Ovary (tissue), 7 donors: ENCODE measurements at regions not wholly inside any gene's neighbourhood (a gene's known extent, or its start where the extent isn't known, plus 50 kb on each side); places are given as distances from the start of the nearest gene placed in this dataset.

Experiments
- DNase-seq, 5 donors: peaks; one replicate each; pipeline ENCODE4 v3.0.0-alpha.2; 2019 to 2020
- H3K27ac ChIP-seq, 2 donors: fragments of 200-600 bp; one replicate each; pipeline versions ENCODE4 v1.5.1 to v1.8.0; 2019 to 2022
- H3K27me3 ChIP-seq: fragments of 200-600 bp; one replicate; pipeline ENCODE4 v1.8.0; 2022
- H3K36me3 ChIP-seq: fragments of 200-600 bp; sonication (generic); one replicate; pipeline ENCODE4 v1.5.1; 2019
- H3K4me1 ChIP-seq: one replicate; pipeline ENCODE4 v1.8.1; 2013; ENCODE audit warnings: mild to moderate bottlenecking, moderate library complexity; ENCODE audit not compliant: insufficient read depth
- H3K4me3 ChIP-seq: fragments of 200-600 bp; sonication (generic); one replicate; pipeline ENCODE4 v1.5.1; 2017
- H3K9me3 ChIP-seq, 2 donors: fragments of 200-600 bp in 1 of 2; sonication (generic) in 1 of 2; one replicate each; pipeline versions ENCODE4 v1.5.1 to v1.8.1; 2013 to 2019; ENCODE audit warnings: mild to moderate bottlenecking in 1 of 2, moderate library complexity in 1 of 2
- EP300 ChIP-seq: sonication (generic); formaldehyde crosslinking; IDR thresholded peaks from one replicate; pipeline ENCODE4 v1.6.1; 2017; ENCODE audit warnings: antibody characterized with exemption
- POLR2A ChIP-seq: fragments of 450-650 bp; IDR thresholded peaks from one replicate; pipeline ENCODE4 v1.6.1; 2017; ENCODE audit warnings: antibody characterized with exemption, mild to moderate bottlenecking, moderate library complexity
- WGBS, 3 donors: extraction: QIAGEN DNeasy Blood & Tissue Kit in 1 of 3; methylation state at CpG; one replicate each; pipeline versions ENCODE4 v1.1.5 to v1.1.7; 2013 to 2017; 5-methylcytosine and 5-hydroxymethylcytosine counted together
- intact Hi-C, 4 donors: fragments of 100-400 bp; cut with DNase I; formaldehyde crosslinking; loops; one replicate each; pipeline versions ENCODE4 v1.11.0 to v1.15.1; 2022 to 2023
- TF ChIP-seq, protein P1 (sequence below), 3 donors: fragments of 450-650 bp in 2 of 3; fragments of 200-600 bp in 1 of 3; IDR thresholded peaks; one replicate each; pipeline versions ENCODE4 v1.5.1 to v1.8.0; 2016 to 2022; ENCODE audit warnings: antibody characterized with exemption in 3 of 3, mild to moderate bottlenecking in 1 of 3
- donor health status: DM: no; HTN: no; CAD: no; lungs with moderate emphysema.
- donor health status: DM: no; HTN: no; CAD: no.
- donor health status: Bipolar disorder and iron deficiency.
- donor health status: DM: no; HTN: no; CAD: no.
- donor health status: DM: yes; HTN: yes; CAD: no.

DNA sequence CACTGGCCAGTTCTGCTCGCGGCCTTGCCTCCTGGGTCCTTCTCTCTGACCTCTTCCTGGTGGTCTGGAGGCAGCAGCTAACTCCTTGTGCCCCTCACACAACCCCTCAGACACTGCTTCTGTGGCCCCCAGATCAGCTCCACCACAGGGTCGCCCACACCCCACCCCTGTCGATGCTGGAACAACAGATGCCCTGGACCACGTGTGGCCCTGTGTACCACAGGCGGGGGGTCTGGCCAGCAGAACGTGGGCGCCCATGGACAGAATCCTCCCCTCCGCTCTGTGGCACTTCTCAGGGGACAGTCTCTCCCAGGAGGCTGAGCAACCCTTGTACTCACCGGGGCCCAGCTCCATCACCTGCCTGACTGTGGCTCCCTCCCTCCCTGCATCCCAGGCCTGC, 245.6 kb downstream of the NDUFA10 start:
- TF ChIP-seq POLR2A (no peak), EP300 (no peak)
- TF ChIP-seq, protein P1, sequence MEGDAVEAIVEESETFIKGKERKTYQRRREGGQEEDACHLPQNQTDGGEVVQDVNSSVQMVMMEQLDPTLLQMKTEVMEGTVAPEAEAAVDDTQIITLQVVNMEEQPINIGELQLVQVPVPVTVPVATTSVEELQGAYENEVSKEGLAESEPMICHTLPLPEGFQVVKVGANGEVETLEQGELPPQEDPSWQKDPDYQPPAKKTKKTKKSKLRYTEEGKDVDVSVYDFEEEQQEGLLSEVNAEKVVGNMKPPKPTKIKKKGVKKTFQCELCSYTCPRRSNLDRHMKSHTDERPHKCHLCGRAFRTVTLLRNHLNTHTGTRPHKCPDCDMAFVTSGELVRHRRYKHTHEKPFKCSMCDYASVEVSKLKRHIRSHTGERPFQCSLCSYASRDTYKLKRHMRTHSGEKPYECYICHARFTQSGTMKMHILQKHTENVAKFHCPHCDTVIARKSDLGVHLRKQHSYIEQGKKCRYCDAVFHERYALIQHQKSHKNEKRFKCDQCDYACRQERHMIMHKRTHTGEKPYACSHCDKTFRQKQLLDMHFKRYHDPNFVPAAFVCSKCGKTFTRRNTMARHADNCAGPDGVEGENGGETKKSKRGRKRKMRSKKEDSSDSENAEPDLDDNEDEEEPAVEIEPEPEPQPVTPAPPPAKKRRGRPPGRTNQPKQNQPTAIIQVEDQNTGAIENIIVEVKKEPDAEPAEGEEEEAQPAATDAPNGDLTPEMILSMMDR (IDR thresholded peaks at IDR 0.05) = no peak
- Histone ChIP-seq H3K4me1 (no peaks in the 10 kb centered on the region), H3K27me3 (no peaks in the 10 kb centered on the region), H3K36me3 (no peaks in the 10 kb centered on the region), H3K9me3 (no peaks in the 10 kb centered on the region), H3K27ac (no peak overlapping the region), H3K4me3 (no peak overlapping the region)
- 89 to 91% (median 90%) methylated on average over 9 to 10 of the region's 10 CpGs for WGBS, 3 donors
- DNase-seq = peak in 2 of 5 donors; percentile 2 to 3
- intact Hi-C loops = no loop called here

DNA sequence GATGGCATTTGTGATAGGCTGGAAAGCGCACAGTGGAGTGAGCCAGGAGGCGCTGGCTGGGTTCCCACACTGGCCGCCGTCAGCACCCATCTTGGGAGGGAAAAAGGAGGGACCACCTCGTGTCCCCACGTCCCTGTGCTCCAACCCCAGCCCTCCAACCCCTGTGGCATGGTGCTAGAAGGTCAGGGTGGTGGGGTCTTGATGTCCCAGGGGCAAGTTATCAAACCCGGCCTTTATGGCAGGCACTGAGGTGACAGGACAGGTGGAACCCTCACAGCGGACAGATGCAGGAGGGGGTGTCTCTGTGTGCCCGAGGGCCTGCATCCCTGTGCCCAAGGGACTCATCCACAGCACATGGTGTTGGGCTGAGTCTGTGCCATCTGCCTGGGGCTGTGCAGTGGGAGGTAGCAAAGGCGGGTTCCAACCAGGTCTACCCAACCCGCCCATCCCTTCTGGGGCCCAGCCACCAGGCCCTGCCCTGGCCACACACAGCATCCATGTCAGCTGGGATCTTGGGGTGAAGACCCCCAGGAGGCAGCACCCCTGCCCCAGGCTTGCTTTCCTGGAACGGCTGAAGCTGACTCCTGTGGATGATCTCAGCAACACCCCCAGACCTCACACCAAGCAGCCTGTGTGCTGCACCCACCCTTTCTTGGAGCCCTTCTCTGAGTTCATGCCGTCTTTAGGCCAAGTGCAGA, 246.1 kb downstream of the NDUFA10 start:
- Histone ChIP-seq H3K4me3 (no peak overlapping the region), H3K36me3 (no peaks in the 10 kb centered on the region), H3K9me3 (no peaks in the 10 kb centered on the region), H3K27me3 (no peaks in the 10 kb centered on the region), H3K27ac (no peak overlapping the region), H3K4me1 (no peaks in the 10 kb centered on the region)
- DNase-seq = peak in 1 of 5 donors; percentile 4
- TF ChIP-seq, protein P1 (IDR thresholded peaks at IDR 0.05) = no peak
- TF ChIP-seq EP300 = no peak
- no peak for TF ChIP-seq POLR2A
- 85 to 90% (median 87%) methylated on average over 13 of the region's 13 CpGs for WGBS, 3 donors
- intact Hi-C loops = no loop called here

DNA sequence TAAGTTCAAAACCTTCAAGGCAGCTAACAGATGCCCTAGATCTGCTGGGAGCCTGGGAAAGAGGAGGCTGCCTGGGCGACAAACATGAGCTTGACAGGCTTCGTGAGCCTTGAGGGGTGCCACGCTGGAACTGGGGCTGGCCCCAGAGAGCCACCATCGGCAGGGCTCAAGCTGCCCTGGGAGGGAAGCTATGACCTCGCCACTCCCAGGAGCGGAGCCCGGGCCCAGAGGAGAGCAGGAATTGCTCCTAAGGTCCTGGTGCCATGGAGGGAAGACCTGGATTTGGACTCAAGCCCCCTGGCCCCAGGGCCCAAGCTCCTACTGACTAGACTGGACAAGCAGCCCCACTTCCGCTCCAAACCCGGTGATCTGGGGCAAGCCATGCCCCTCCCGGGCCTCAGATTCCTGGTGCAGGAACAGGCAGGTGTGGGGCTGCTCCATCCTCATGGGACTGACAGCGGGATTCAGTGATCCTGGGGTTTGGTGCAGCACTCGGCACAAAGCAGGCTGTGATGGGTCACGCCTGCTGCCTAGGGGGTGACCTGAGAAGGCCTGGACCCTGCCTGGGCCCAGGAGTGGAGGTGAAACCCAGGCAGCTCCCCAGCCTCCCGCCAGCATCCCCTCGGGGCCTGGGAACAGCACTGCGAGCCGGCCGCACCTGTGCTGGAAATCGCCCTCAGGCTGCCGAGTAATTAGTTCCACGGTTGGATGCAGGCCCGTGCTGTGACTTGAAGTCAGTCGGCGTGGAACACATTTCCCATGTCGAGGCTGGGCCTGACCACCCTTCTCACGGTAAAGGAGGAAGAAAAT, 246.9 kb downstream of the NDUFA10 start:
- Histone ChIP-seq H3K36me3 (no peaks in the 10 kb centered on the region), H3K27ac (no peak overlapping the region), H3K9me3 (no peaks in the 10 kb centered on the region), H3K27me3 (no peaks in the 10 kb centered on the region), H3K4me1 (no peaks in the 10 kb centered on the region), H3K4me3 (no peak overlapping the region)
- intact Hi-C loops = no loop called here
- TF ChIP-seq EP300 (no peak), POLR2A (no peak)
- TF ChIP-seq, protein P1 (IDR thresholded peaks at IDR 0.05) = no peak
- peak in 1 of 5 donors; percentile 6 for DNase-seq
- WGBS, 3 donors = 92 to 94% (median 93%) methylated on average over 23 to 26 of the region's 26 CpGs

DNA sequence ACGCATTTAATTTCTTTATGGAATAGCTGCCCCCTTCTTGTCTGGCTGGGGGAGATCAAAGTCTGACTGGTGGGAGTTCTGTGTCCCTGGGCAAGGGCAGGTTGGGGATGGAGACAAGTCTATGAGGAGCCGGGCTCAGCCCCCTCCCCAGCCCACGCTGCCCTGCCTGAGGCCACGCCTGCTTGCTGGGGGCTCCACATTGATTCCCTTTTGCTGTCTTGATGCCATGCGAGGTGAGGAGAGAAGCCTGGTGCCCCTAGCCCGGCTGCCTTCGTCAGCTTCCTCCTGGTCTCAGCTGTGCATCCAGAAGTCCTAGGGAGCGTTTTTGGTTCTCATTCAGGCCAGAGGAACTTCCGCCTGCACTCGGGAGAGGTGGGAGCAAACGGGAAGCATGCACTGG, 247.9 kb downstream of the NDUFA10 start:
- TF ChIP-seq POLR2A (no peak), EP300 (no peak)
- TF ChIP-seq, protein P1 (IDR thresholded peaks at IDR 0.05) = no peak
- Histone ChIP-seq H3K36me3 (no peaks in the 10 kb centered on the region), H3K4me3 (no peak overlapping the region), H3K9me3 (no peaks in the 10 kb centered on the region), H3K4me1 (no peaks in the 10 kb centered on the region), H3K27me3 (no peaks in the 10 kb centered on the region), H3K27ac (no peak overlapping the region)
- 75 to 89% (median 80%) methylated on average over 11 of the region's 11 CpGs for WGBS, 3 donors
- intact Hi-C loops = no loop called here
- DNase-seq = peak in 1 of 5 donors; percentile 1
